Left ventricle myocardium inferior (tissue), 1 donor: ENCODE measurements at regions not wholly inside any gene's neighbourhood (a gene's known extent, or its start where the extent isn't known, plus 50 kb on each side); places are given as distances from the start of the nearest gene placed in this dataset.

Source experiments
- DNase-seq: peaks from one replicate; pipeline ENCODE4 v3.0.0-alpha.2; 2020
- H3K27ac ChIP-seq: fragments of 200-600 bp; replicated peaks from 2 replicates; pipeline ENCODE4 v1.8.0; 2021
- H3K27me3 ChIP-seq: fragments of 200-600 bp; 2 replicates; pipeline ENCODE4 v1.8.0; 2021; ENCODE audit warnings: low read depth
- H3K36me3 ChIP-seq: fragments of 200-600 bp; 2 replicates; pipeline ENCODE4 v1.8.0; 2021
- H3K4me1 ChIP-seq: fragments of 200-600 bp; 2 replicates; pipeline ENCODE4 v1.8.0; 2021
- H3K4me3 ChIP-seq: fragments of 200-600 bp; 2 replicates; pipeline ENCODE4 v1.8.0; 2021; ENCODE audit warnings: mild to moderate bottlenecking, moderate library complexity
- H3K9me3 ChIP-seq: fragments of 200-600 bp; replicated peaks from 2 replicates; pipeline ENCODE4 v1.8.0; 2021
- intact Hi-C: fragments of 100-400 bp; cut with micrococcal nuclease; formaldehyde crosslinking; loops from one replicate; pipeline ENCODE4 v1.11.0; 2022
- TF ChIP-seq, protein P1 (sequence below): fragments of 200-600 bp; IDR thresholded peaks from 2 replicates; pipeline ENCODE4 v1.8.0; 2021; ENCODE audit warnings: antibody characterized with exemption, mild to moderate bottlenecking, borderline replicate concordance
- donor health status: DM: no; HTN: yes; CAD: no; lungs with severe emphysema.

DNA sequence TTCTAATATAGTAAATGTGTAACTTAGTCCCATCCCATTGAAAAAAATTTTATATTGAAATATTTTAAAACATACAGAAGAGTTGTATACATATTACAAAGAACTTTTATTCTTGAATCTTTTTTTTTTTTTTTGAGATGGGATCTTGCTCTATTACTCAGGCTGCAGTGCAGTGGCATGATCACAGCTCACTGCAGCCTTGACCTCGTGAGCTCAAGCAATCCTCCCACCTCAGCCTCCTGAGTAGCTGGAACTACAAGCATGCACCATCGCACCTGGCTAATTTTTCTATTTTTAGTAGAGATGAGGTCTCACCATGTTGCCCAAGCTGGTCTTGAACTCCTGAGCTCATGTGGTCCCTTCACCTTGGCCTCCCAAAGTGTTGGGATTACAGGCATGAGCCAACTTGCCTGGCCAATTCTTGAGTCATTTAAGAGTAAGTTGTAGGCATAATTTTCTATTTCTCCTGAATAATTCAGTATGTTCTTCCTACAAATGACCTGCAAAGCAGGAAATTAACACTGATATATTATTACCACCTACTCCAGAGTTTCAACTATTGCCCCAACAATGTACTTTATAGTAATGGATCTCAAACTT, 153.0 kb upstream of the BMP4 start:
- TF ChIP-seq, protein P1, sequence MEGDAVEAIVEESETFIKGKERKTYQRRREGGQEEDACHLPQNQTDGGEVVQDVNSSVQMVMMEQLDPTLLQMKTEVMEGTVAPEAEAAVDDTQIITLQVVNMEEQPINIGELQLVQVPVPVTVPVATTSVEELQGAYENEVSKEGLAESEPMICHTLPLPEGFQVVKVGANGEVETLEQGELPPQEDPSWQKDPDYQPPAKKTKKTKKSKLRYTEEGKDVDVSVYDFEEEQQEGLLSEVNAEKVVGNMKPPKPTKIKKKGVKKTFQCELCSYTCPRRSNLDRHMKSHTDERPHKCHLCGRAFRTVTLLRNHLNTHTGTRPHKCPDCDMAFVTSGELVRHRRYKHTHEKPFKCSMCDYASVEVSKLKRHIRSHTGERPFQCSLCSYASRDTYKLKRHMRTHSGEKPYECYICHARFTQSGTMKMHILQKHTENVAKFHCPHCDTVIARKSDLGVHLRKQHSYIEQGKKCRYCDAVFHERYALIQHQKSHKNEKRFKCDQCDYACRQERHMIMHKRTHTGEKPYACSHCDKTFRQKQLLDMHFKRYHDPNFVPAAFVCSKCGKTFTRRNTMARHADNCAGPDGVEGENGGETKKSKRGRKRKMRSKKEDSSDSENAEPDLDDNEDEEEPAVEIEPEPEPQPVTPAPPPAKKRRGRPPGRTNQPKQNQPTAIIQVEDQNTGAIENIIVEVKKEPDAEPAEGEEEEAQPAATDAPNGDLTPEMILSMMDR, result no peak
- no peak for DNase-seq
- H3K36me3 ChIP-seq, result no peaks in the 10 kb centered on the region
- H3K9me3 ChIP-seq, result no peaks in the 10 kb centered on the region
- peaks cover 23% of the 10 kb centered on the region for H3K4me1 ChIP-seq
- intact Hi-C loops, result no loop called here
- H3K4me3 ChIP-seq, result no peak overlapping the region
- no peaks in the 10 kb centered on the region for H3K27me3 ChIP-seq
- no peak overlapping the region for H3K27ac ChIP-seq

DNA sequence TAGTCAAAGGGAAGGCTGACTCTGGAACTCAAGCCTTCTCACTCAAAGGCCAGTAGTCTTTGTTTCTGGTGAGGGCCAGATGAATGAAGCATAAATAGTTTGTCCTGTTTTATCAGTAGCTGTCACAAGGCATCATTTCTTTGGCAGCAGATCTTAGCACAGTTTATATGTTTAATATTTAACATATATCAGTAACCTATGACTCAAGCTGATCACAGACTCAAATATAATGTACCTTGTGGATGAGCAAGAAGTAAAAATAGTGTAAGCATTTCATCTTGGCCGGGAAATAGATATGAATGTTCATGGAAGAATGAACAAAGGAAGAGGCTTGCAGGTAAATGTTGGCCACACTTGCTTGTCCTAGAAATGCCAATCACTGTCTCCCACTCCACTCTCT, 158.3 kb upstream of the BMP4 start:
- H3K27ac ChIP-seq, result no peak overlapping the region

DNA sequence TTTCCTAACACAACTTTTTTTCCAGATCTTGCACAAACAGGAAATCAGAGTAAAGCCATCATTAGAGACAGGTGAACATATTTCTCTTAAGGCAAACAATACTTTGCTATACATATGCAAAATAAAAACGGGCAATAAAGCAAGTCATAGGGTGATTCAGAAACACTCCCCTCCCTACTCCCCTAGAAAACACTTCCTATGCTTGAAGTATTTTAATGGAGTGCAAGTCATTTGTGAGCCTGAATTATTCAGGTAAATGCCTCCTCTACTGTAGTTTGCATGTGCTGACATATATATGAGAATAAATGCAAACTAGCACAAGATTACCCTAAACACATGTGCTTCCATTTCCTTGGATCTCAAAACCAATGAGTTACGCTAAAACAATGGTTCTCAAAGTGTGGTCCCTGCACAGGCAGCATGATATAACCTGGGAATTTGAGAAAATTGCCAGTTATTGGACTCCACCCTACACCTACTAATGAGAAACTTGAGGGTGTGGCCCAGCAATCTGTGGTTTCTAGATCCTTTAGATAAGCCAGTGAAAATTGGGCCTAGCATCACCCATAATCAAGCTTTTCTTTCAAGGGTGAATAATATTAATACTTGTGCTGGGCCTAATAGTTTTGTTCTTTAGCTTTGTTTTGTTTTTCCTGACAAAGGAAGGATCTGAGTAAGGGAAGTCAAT, 159.7 kb upstream of the BMP4 start:
- H3K27me3 ChIP-seq, result no peaks in the 10 kb centered on the region
- peaks cover 10% of the 10 kb centered on the region for H3K4me1 ChIP-seq
- intact Hi-C loops, result no loop called here
- H3K4me3 ChIP-seq, result no peak overlapping the region
- TF ChIP-seq, protein P1, result no peak
- no peak for DNase-seq
- no peaks in the 10 kb centered on the region for H3K36me3 ChIP-seq
- H3K27ac ChIP-seq, result no peak overlapping the region
- no peaks in the 10 kb centered on the region for H3K9me3 ChIP-seq

More for the DNA sequence above, 158.3 kb upstream of the BMP4 start:
- TF ChIP-seq, protein P1, result no peak
- intact Hi-C loops, result no loop called here
- Histone ChIP-seq H3K4me1 (peaks cover 10% of the 10 kb centered on the region), H3K4me3 (no peak overlapping the region), H3K9me3 (no peaks in the 10 kb centered on the region), H3K36me3 (no peaks in the 10 kb centered on the region), H3K27me3 (no peaks in the 10 kb centered on the region)
- DNase-seq, result no peak

DNA sequence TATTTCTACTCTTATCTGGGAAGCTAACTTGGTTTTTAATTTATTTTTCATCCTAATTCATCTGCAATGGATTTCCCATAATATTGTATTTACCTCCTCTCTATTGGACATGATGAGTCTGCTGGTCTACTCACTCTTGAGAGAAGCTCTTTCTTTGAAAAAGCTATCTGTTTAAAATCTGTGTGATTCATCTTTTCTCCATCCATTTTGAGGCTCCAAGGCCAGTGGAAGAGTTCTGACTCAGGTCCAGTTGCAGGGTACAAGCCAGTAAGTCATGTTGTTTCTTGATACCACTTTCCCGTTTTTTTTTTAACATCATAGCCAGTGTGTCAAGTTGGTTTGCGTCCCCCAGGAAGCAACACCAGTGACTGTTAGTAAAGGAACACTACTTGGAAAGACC, 160.3 kb upstream of the BMP4 start:
- no peaks in the 10 kb centered on the region for H3K27me3 ChIP-seq
- H3K9me3 ChIP-seq, result no peaks in the 10 kb centered on the region
- H3K27ac ChIP-seq, result no peak overlapping the region
- TF ChIP-seq, protein P1, result no peak
- DNase-seq, result no peak
- H3K4me1 ChIP-seq, result peaks cover 10% of the 10 kb centered on the region
- intact Hi-C loops, result no loop called here
- no peaks in the 10 kb centered on the region for H3K36me3 ChIP-seq
- no peak overlapping the region for H3K4me3 ChIP-seq

DNA sequence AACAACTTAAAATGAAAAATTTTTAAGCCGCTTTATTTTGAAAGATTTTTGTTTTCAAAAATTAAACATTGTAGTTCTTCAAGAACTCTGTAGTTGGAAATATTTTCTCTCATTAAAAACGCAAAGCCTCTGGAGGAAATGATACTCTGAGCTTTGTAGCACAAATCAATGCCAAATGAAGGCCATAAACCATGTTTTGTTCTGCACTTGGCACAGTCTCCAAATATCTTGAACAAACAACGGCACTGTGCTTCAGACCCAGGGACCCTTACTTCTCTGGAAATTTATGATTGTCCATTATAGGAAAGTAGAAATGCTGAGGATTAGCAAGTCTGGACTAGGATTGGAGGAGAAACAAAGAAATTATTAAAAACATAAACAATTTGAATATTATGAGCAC, 160.8 kb upstream of the BMP4 start:
- no peak for DNase-seq
- intact Hi-C loops, result no loop called here

More for the DNA sequence above, 160.8 kb upstream of the BMP4 start:
- TF ChIP-seq, protein P1, result no peak
- Histone ChIP-seq H3K27me3 (no peaks in the 10 kb centered on the region), H3K9me3 (no peaks in the 10 kb centered on the region), H3K36me3 (no peaks in the 10 kb centered on the region), H3K27ac (no peak overlapping the region), H3K4me3 (no peak overlapping the region), H3K4me1 (peaks cover 10% of the 10 kb centered on the region)
